Keratinocyte (primary cell): ENCODE measurements at regions not wholly inside any gene's neighbourhood (a gene's known extent, or its start where the extent isn't known, plus 50 kb on each side); places are given as distances from the start of the nearest gene placed in this dataset.
A peak's percentile ranks its signal among the peaks of the same experiment; 100 is the strongest.
"Not testable (repeated sequence)": the region's sequence is repeated elsewhere in the genome, so short reads cannot be mapped to it uniquely, and the experiment has no call there.

Experiments
- DNase-seq: peaks from one replicate; pipeline ENCODE4 v3.0.0-alpha.2; 2011; ENCODE audit warnings: low read depth, missing footprints, low spot score
- FAIRE-seq: peaks from 2 replicates; lab custom pipeline; 2011; peaks lifted over from hg19 to GRCh38; lab: Jason Lieb, UNC
- H2AFZ ChIP-seq: 2 replicates; pipeline ENCODE4 v1.6.0; 2012; ENCODE audit warnings: low read length, control low read depth, inconsistent platforms; ENCODE audit not compliant: control insufficient read depth
- H3K27ac ChIP-seq: 2 replicates; pipeline ENCODE4 v1.5.1; 2011; ENCODE audit warnings: low read length; ENCODE audit not compliant: control insufficient read depth, insufficient read depth
- H3K27me3 ChIP-seq: 3 replicates; pipeline ENCODE4 v1.6.0; 2011; ENCODE audit warnings: low read length; ENCODE audit not compliant: control insufficient read depth, insufficient read depth; ENCODE audit errors: extremely low read depth
- H3K36me3 ChIP-seq, 2 experiments: 2 replicates in 1 of 2; 3 replicates in 1 of 2; pipeline ENCODE4 v1.5.1; 2011; ENCODE audit warnings: low read length in 2 of 2, mild to moderate bottlenecking in 1 of 2; ENCODE audit not compliant: control insufficient read depth in 2 of 2, insufficient read depth in 2 of 2; ENCODE audit errors: extremely low read depth in 1 of 2
- H3K4me1 ChIP-seq: 3 replicates; pipeline ENCODE4 v1.5.1; 2011; ENCODE audit warnings: low read length; ENCODE audit not compliant: control insufficient read depth, insufficient read depth; ENCODE audit errors: extremely low read depth
- H3K4me2 ChIP-seq: 3 replicates; pipeline ENCODE4 v1.6.0; 2011; ENCODE audit warnings: low read depth, low read length; ENCODE audit not compliant: control insufficient read depth, insufficient read depth; ENCODE audit errors: extremely low read depth
- H3K4me3 ChIP-seq, 3 experiments: fragments of 200-600 bp in 1 of 3; sonication (generic) in 1 of 3; 2 replicates in 2 of 3; 3 replicates in 1 of 3; pipeline ENCODE4 v1.5.1; 2011 to 2016; ENCODE audit warnings: low read length in 3 of 3, mild to moderate bottlenecking in 3 of 3, control low read depth in 2 of 3, inconsistent platforms in 1 of 3, low read depth in 1 of 3, mixed read lengths in 1 of 3, mixed run types in 1 of 3, moderate library complexity in 1 of 3; ENCODE audit not compliant: control insufficient read depth in 2 of 3, insufficient read depth in 2 of 3; ENCODE audit errors: extremely low read depth in 1 of 3
- H3K79me2 ChIP-seq: 2 replicates; pipeline ENCODE4 v1.6.0; 2012; ENCODE audit warnings: low read length; ENCODE audit not compliant: control insufficient read depth, insufficient read depth
- H3K9ac ChIP-seq: 3 replicates; pipeline ENCODE4 v1.6.0; 2011; ENCODE audit warnings: low read length; ENCODE audit not compliant: control insufficient read depth, insufficient read depth; ENCODE audit errors: extremely low read depth
- H3K9me1 ChIP-seq: 3 replicates; pipeline ENCODE4 v1.6.0; 2011; ENCODE audit warnings: low read length; ENCODE audit not compliant: control insufficient read depth, insufficient read depth; ENCODE audit errors: extremely low read depth
- H3K9me3 ChIP-seq: 2 replicates; pipeline ENCODE4 v1.5.1; 2012; ENCODE audit warnings: low read depth, low read length; ENCODE audit not compliant: control insufficient read depth
- H4K20me1 ChIP-seq: 3 replicates; pipeline ENCODE4 v1.6.0; 2011; ENCODE audit warnings: low read length; ENCODE audit not compliant: control insufficient read depth, insufficient read depth; ENCODE audit errors: extremely low read depth
- EZH2 ChIP-seq: IDR thresholded peaks from one replicate; pipeline ENCODE4 v1.6.1; 2012; ENCODE audit warnings: inconsistent platforms, mild to moderate bottlenecking, low read length, moderate library complexity
- dilution Hi-C: fragments of 300-500 bp; cut with MboI; formaldehyde crosslinking; loops from one replicate; pipeline ENCODE4 v1.7.0; 2020; ENCODE audit warnings: low sequenced_read_pairs; ENCODE audit not compliant: extremely low pct_ligation_motif_present
- small RNA-seq, 3 experiments: library from RNA; depleted of rRNA; stranded (forward); fragments of <200 nt; gene quantifications; one replicate each; pipeline ENCODE3, GENCODE V24; 2012; ENCODE audit warnings: low read depth in 3 of 3, low replicate concordance in 1 of 3; ENCODE audit not compliant: insufficient read length in 3 of 3
- TF ChIP-seq, protein P1 (sequence below), 3 experiments: IDR thresholded peaks in 1 of 3; conservative IDR thresholded peaks in 1 of 3; optimal IDR thresholded peaks in 1 of 3; 2 replicates in 2 of 3; 3 replicates in 1 of 3; pipeline versions ENCODE3 to v1.5.1; 2011; ENCODE audit warnings: low read length in 3 of 3, mild to moderate bottlenecking in 3 of 3, moderate library complexity in 2 of 3, control low read depth in 1 of 3, inconsistent platforms in 1 of 3; ENCODE audit not compliant: insufficient read depth in 2 of 3; ENCODE audit errors: extremely low read depth in 1 of 3

DNA sequence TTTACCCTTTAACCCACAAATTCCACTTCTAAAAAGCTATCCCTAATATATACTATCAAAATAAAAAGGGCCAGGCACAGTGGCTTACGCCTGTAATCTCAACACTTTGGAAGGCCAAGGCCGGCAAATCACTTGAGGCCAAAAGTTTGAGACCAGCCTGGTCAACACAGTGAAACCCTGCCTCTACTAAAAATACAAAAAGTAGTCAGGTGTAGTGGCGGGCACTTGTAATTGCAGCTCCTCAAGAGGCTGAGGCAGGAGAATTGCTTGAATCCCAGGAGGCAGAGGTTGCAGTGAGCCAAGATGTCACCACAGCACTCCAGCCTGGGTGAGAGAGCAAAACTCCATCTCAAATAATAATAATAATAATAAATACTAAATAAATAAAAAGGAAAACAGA lies 82.5 kb downstream of the TRIM27 start:
- DNase-seq (no peak), FAIRE-seq (no peak)
- no peaks in the 10 kb centered on the region for H3K9me1 ChIP-seq
- no peaks in the 10 kb centered on the region for H3K4me1 ChIP-seq
- no peak overlapping the region for H3K9ac ChIP-seq
- no peaks in the 10 kb centered on the region for H3K36me3 ChIP-seq
- no peaks in the 10 kb centered on the region for H4K20me1 ChIP-seq
- H3K4me2 ChIP-seq: no peak overlapping the region
- no peak overlapping the region for H3K27ac ChIP-seq
- H3K9me3 ChIP-seq: no peaks in the 10 kb centered on the region
- no peaks in the 10 kb centered on the region for H3K79me2 ChIP-seq
- H3K27me3 ChIP-seq: no peaks in the 10 kb centered on the region
- TF ChIP-seq, protein P1, sequence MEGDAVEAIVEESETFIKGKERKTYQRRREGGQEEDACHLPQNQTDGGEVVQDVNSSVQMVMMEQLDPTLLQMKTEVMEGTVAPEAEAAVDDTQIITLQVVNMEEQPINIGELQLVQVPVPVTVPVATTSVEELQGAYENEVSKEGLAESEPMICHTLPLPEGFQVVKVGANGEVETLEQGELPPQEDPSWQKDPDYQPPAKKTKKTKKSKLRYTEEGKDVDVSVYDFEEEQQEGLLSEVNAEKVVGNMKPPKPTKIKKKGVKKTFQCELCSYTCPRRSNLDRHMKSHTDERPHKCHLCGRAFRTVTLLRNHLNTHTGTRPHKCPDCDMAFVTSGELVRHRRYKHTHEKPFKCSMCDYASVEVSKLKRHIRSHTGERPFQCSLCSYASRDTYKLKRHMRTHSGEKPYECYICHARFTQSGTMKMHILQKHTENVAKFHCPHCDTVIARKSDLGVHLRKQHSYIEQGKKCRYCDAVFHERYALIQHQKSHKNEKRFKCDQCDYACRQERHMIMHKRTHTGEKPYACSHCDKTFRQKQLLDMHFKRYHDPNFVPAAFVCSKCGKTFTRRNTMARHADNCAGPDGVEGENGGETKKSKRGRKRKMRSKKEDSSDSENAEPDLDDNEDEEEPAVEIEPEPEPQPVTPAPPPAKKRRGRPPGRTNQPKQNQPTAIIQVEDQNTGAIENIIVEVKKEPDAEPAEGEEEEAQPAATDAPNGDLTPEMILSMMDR (optimal IDR thresholded peaks at IDR 0.05 in 1 of 3, IDR thresholded peaks at IDR 0.05 in 1 of 3, conservative IDR thresholded peaks at IDR 0.05 in 1 of 3; ENCODE audit: extremely low read depth in 1 of 3, insufficient read depth in 2 of 3, low read length in 3 of 3): peak in 1 of 3 experiments; percentile 11
- TF ChIP-seq EZH2: no peak
- dilution Hi-C loops: no loop called here
- no peak overlapping the region for H2AFZ ChIP-seq
- H3K4me3 ChIP-seq: no peak overlapping the region

DNA sequence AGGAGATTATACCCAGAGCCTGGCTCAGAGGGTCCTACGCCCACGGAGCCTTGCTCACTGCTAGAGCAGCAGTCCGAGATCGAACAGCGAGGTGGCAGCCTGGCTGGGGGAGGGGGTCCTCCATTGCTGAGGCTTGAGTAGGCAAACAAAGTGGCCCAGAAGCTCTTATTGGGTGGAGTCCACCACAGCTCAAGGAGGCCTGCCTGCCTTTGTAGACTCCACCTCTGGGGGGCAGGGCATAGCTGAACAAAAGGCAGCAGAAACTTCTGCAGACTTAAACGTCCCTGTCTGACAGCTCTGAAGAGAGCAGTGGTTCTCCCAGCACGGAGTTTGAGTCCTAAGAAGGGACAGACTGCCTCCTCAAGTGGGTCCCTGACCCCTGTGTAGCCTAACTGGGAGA lies 75.0 kb downstream of the TRIM27 start:
- dilution Hi-C loops, H3K4me2 ChIP-seq, FAIRE-seq: not testable (repeated sequence)

More for the DNA sequence above, 75.0 kb downstream of the TRIM27 start:
- not testable (repeated sequence) for DNase-seq, H3K36me3 ChIP-seq, H3K79me2 ChIP-seq, H3K27me3 ChIP-seq, H2AFZ ChIP-seq, H3K4me3 ChIP-seq, H3K9me3 ChIP-seq, H3K27ac ChIP-seq, H3K9ac ChIP-seq, H4K20me1 ChIP-seq, H3K4me1 ChIP-seq, H3K9me1 ChIP-seq

Small RNA genes in the stretch of these regions (small RNA-seq; reads per million reads assigned to genes)
- 0 reads per million in 3 experiments for gene AL121932.1
